ENCODE measurements at regions not wholly inside any gene's neighbourhood (a gene's known extent, or its start where the extent isn't known, plus 50 kb on each side); places are given as distances from the start of the nearest gene placed in this dataset.

DNA sequence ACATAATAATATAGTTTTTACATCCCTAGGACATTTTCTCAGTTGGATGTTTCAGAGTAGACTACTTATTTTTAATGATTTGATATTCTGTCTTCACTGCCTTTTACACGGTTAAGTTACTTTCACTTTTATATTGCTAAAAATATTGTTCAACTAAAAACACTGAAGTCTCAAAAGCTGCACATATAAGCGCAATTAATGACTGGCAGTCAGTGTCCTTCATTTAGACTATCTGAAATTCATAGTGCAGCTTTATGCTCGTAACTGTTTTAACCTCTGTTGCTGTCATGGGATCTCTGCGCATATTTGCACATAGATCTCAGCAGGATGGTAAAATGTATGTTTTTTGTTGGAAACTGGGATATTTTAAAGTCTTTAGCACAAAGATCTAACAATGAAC, 864.3 kb downstream of the SLITRK6 start:
- peak overlapping the region; percentile 85 for H3K4me2 ChIP-seq (ENCODE audit: low read length)
- H3K4me3 ChIP-seq (ENCODE audit: low read length): peak overlapping the region; percentile 73

DNA sequence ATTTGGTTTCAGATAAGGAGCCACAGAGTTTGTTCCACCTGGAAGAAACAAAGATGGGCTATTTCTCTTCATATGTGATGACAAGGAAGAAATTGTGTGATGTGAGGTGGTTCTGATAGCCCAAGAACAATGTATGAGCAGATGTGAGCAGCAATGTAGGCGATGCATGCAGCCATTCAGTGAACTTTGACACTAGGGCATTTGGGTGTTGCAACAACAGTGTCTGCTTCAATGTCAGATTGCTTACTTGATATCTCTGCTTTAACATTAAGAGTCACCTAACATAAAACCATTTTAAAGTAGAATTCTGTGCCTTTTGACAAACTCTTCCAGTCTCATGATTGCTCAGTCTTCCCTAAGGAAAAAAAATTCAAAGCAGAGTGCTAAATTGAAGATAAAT, 865.4 kb downstream of the SLITRK6 start:
- no peaks in the 10 kb centered on the region for H3K27me3 ChIP-seq (ENCODE audit: control insufficient read depth, low read length)
- H3K4me3 ChIP-seq (ENCODE audit: low read length): no peak overlapping the region
- H3K9me3 ChIP-seq (ENCODE audit: control insufficient read depth, insufficient read depth, low read length): peaks cover 3% of the 10 kb centered on the region; the same call in 1 of the 2 replicates
- H3K36me3 ChIP-seq (ENCODE audit: control insufficient read depth, low read length): no peaks in the 10 kb centered on the region
- no peaks in the 10 kb centered on the region for H3F3A ChIP-seq (ENCODE audit: control insufficient read depth, insufficient read depth)
- no peaks in the 10 kb centered on the region for H3K9me2 ChIP-seq (replicated peaks; ENCODE audit: control insufficient read depth, low read length)
- H3K27ac ChIP-seq (ENCODE audit: low read depth, low read length): no peak overlapping the region
- TF ChIP-seq EZH2phosphoT487 (IDR thresholded peaks at IDR 0.05; ENCODE audit: borderline replicate concordance, low read length): no peak
- TF ChIP-seq, protein P1, sequence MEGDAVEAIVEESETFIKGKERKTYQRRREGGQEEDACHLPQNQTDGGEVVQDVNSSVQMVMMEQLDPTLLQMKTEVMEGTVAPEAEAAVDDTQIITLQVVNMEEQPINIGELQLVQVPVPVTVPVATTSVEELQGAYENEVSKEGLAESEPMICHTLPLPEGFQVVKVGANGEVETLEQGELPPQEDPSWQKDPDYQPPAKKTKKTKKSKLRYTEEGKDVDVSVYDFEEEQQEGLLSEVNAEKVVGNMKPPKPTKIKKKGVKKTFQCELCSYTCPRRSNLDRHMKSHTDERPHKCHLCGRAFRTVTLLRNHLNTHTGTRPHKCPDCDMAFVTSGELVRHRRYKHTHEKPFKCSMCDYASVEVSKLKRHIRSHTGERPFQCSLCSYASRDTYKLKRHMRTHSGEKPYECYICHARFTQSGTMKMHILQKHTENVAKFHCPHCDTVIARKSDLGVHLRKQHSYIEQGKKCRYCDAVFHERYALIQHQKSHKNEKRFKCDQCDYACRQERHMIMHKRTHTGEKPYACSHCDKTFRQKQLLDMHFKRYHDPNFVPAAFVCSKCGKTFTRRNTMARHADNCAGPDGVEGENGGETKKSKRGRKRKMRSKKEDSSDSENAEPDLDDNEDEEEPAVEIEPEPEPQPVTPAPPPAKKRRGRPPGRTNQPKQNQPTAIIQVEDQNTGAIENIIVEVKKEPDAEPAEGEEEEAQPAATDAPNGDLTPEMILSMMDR (IDR thresholded peaks at IDR 0.05; ENCODE audit: low read depth, low read length, poor library complexity, severe bottlenecking): no peak
- no peaks in the 10 kb centered on the region for H4K20me1 ChIP-seq (ENCODE audit: control insufficient read depth, insufficient read depth, low read depth, low read length)
- H3K4me2 ChIP-seq (ENCODE audit: low read length): no peak overlapping the region
- H3K4me1 ChIP-seq (ENCODE audit: control insufficient read depth, low read length): peaks cover 29% of the 10 kb centered on the region
- H3K79me2 ChIP-seq (ENCODE audit: control insufficient read depth, low read length): no peaks in the 10 kb centered on the region

More for the DNA sequence above, 864.3 kb downstream of the SLITRK6 start:
- H4K20me1 ChIP-seq (ENCODE audit: control insufficient read depth, insufficient read depth, low read depth, low read length): no peaks in the 10 kb centered on the region
- H3K4me1 ChIP-seq (ENCODE audit: control insufficient read depth, low read length): peaks cover 29% of the 10 kb centered on the region
- H3K36me3 ChIP-seq (ENCODE audit: control insufficient read depth, low read length): no peaks in the 10 kb centered on the region
- no peaks in the 10 kb centered on the region for H3K79me2 ChIP-seq (ENCODE audit: control insufficient read depth, low read length)
- H3K9me2 ChIP-seq (replicated peaks; ENCODE audit: control insufficient read depth, low read length): no peaks in the 10 kb centered on the region
- no peak overlapping the region for H3K27ac ChIP-seq (ENCODE audit: low read depth, low read length)
- no peaks in the 10 kb centered on the region for H3K9me3 ChIP-seq (ENCODE audit: control insufficient read depth, insufficient read depth, low read length)
- no peaks in the 10 kb centered on the region for H3K27me3 ChIP-seq (ENCODE audit: control insufficient read depth, low read length)
- TF ChIP-seq, protein P1 (IDR thresholded peaks at IDR 0.05; ENCODE audit: low read depth, low read length, poor library complexity, severe bottlenecking): no peak
- TF ChIP-seq EZH2phosphoT487 (IDR thresholded peaks at IDR 0.05; ENCODE audit: borderline replicate concordance, low read length): no peak
- no peaks in the 10 kb centered on the region for H3F3A ChIP-seq (ENCODE audit: control insufficient read depth, insufficient read depth)

DNA sequence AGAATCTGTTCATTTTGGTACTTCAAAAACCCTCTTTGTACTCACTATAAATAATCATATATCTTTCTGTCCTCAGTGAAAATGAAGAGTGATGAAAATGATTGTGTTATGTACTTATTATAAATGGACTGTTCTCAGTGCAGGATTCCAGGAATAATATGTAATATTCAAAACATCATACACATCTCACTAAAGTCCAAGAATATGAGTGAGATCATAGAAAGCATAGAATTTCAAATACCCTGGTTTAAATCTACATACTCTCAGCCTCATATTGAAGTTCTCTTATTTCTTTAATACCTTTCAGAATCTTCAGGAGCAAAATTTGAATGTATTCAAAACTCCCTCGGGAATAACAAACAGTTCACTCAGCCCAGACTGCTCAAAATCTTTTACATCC, 868.0 kb downstream of the SLITRK6 start:
- TF ChIP-seq, protein P1 (IDR thresholded peaks at IDR 0.05; ENCODE audit: low read depth, low read length, poor library complexity, severe bottlenecking): no peak
- TF ChIP-seq EZH2phosphoT487 (IDR thresholded peaks at IDR 0.05; ENCODE audit: borderline replicate concordance, low read length): no peak
- H3K36me3 ChIP-seq (ENCODE audit: control insufficient read depth, low read length): no peaks in the 10 kb centered on the region
- no peaks in the 10 kb centered on the region for H3F3A ChIP-seq (ENCODE audit: control insufficient read depth, insufficient read depth)
- no peaks in the 10 kb centered on the region for H3K27me3 ChIP-seq (ENCODE audit: control insufficient read depth, low read length)
- no peaks in the 10 kb centered on the region for H3K79me2 ChIP-seq (ENCODE audit: control insufficient read depth, low read length)
- H3K9me2 ChIP-seq (replicated peaks; ENCODE audit: control insufficient read depth, low read length): no peaks in the 10 kb centered on the region
- no peaks in the 10 kb centered on the region for H4K20me1 ChIP-seq (ENCODE audit: control insufficient read depth, insufficient read depth, low read depth, low read length)
- peaks cover 3% of the 10 kb centered on the region; the same call in 1 of the 2 replicates for H3K9me3 ChIP-seq (ENCODE audit: control insufficient read depth, insufficient read depth, low read length)
- H3K4me2 ChIP-seq (ENCODE audit: low read length): no peak overlapping the region
- no peak overlapping the region for H3K4me3 ChIP-seq (ENCODE audit: low read length)
- H3K4me1 ChIP-seq (ENCODE audit: control insufficient read depth, low read length): peaks cover 23% of the 10 kb centered on the region
- no peak overlapping the region for H3K27ac ChIP-seq (ENCODE audit: low read depth, low read length)

Data from DOHH2 (cell line).